Breast epithelium (tissue), 3 donors: ENCODE measurements at regions not wholly inside any gene's neighbourhood (a gene's known extent, or its start where the extent isn't known, plus 50 kb on each side); places are given as distances from the start of the nearest gene placed in this dataset.

Source experiments
- CTCF ChIP-seq, 3 donors: fragments of 450-650 bp; IDR thresholded peaks; one replicate each; pipeline ENCODE4 v1.5.1; 2016 to 2017; ENCODE audit warnings: antibody characterized with exemption in 3 of 3, mild to moderate bottlenecking in 3 of 3, moderate library complexity in 3 of 3
- POLR2AphosphoS5 ChIP-seq, 3 donors: sonication (generic); formaldehyde crosslinking; IDR thresholded peaks; one replicate each; pipeline ENCODE4 v1.6.1; 2017; ENCODE audit warnings: antibody characterized with exemption in 3 of 3

GRCh38 chr3:43786526-43787305 is 96.0 kb downstream of the ABHD5 start:
- TF ChIP-seq CTCF (IDR thresholded peaks at IDR 0.05) (no peak), POLR2AphosphoS5 (IDR thresholded peaks at IDR 0.05) (no peak)
